ENCODE measurements at regions not wholly inside any gene's neighbourhood (a gene's known extent, or its start where the extent isn't known, plus 50 kb on each side); places are given as distances from the start of the nearest gene placed in this dataset.

DNA sequence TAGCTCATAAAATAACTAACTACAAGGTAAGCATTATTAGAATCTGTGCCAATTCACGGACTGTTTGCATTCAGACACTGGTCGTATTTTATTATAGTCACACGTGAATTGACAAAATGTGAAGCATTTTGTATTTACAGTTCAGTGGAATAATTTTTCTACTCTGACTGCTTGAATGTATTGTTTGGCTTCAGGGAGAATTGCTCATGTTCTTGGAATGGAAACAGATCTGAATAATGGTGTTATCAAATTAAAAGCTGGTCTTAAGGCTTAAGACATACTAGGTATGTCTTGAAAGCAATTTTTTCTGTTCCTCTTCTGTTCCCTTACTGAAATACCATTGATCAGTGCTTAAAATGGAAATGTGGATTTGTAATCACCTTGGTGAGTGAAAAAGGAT is 543.7 kb upstream of the TLE4 start:
- 89% methylated on average over 3 of the region's 3 CpGs for WGBS (ENCODE audit: insufficient coverage)
- Mint-ChIP-seq H3K4me3 (no peak overlapping the region), H3K36me3 (no peaks in the 10 kb centered on the region), H3K9me3 (peaks cover 2 to 3% of the 10 kb centered on the region in 2 donors), H3K27ac (no peak overlapping the region), H3K4me1 (no peaks in the 10 kb centered on the region), H3K27me3 (ENCODE audit: low read depth in 2 of 2) (no peaks in the 10 kb centered on the region)
- DNase-seq: no peak
- H3K9me3 ChIP-seq (ENCODE audit: control insufficient read depth, insufficient read depth, low read length): no peaks in the 10 kb centered on the region
- no peaks in the 10 kb centered on the region for H3K36me3 ChIP-seq (ENCODE audit: control insufficient read depth, insufficient read depth, low read length)
- intact Hi-C loops (cut with micrococcal nuclease): no loop called here
- no peak for ATAC-seq
- no peak overlapping the region for H3K27ac ChIP-seq (ENCODE audit: low read length)
- H3K4me1 ChIP-seq (ENCODE audit: control insufficient read depth, insufficient read depth, low read length): no peaks in the 10 kb centered on the region
- TF ChIP-seq, protein P1, sequence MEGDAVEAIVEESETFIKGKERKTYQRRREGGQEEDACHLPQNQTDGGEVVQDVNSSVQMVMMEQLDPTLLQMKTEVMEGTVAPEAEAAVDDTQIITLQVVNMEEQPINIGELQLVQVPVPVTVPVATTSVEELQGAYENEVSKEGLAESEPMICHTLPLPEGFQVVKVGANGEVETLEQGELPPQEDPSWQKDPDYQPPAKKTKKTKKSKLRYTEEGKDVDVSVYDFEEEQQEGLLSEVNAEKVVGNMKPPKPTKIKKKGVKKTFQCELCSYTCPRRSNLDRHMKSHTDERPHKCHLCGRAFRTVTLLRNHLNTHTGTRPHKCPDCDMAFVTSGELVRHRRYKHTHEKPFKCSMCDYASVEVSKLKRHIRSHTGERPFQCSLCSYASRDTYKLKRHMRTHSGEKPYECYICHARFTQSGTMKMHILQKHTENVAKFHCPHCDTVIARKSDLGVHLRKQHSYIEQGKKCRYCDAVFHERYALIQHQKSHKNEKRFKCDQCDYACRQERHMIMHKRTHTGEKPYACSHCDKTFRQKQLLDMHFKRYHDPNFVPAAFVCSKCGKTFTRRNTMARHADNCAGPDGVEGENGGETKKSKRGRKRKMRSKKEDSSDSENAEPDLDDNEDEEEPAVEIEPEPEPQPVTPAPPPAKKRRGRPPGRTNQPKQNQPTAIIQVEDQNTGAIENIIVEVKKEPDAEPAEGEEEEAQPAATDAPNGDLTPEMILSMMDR (IDR thresholded peaks at IDR 0.05): no peak
- no peak overlapping the region for H3K4me3 ChIP-seq (ENCODE audit: low read length)
- H3K27me3 ChIP-seq (ENCODE audit: control insufficient read depth, insufficient read depth, low read length): no peaks in the 10 kb centered on the region

DNA sequence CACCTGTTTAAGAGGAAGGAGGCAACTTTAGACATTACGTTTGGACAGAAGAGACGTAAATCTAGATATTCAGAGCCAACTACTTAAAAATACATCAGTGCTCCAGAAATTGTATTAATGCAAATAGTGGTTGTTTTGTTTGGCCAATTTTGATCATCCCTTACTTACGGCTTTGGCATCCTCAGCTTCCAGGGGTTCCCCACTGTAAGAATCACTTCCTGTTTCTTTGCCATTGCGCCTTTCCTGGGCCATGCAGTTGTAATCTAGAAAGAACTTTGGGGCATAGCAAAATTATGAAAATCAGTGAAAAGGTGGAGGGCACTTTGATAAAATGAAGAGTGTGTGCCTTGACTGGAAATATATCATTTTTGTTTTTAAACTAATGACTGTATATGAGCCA is 537.2 kb upstream of the TLE4 start:
- Histone ChIP-seq H3K4me1 (ENCODE audit: control insufficient read depth, insufficient read depth, low read length) (no peaks in the 10 kb centered on the region), H3K36me3 (ENCODE audit: control insufficient read depth, insufficient read depth, low read length) (no peaks in the 10 kb centered on the region), H3K4me3 (ENCODE audit: low read length) (no peak overlapping the region), H3K27ac (ENCODE audit: low read length) (no peak overlapping the region), H3K9me3 (ENCODE audit: control insufficient read depth, insufficient read depth, low read length) (no peaks in the 10 kb centered on the region), H3K27me3 (ENCODE audit: control insufficient read depth, insufficient read depth, low read length) (no peaks in the 10 kb centered on the region)
- Mint-ChIP-seq H3K4me1 (no peaks in the 10 kb centered on the region), H3K36me3 (no peaks in the 10 kb centered on the region), H3K27me3 (ENCODE audit: low read depth in 2 of 2) (no peaks in the 10 kb centered on the region), H3K9me3 (peaks cover 7 to 10% of the 10 kb centered on the region in 2 donors), H3K4me3 (no peak overlapping the region), H3K27ac (no peak overlapping the region)
- 58% methylated on average over 2 of the region's 4 CpGs for WGBS (ENCODE audit: insufficient coverage)
- TF ChIP-seq, protein P1 (IDR thresholded peaks at IDR 0.05): no peak
- no peak for ATAC-seq
- DNase-seq: no peak
- intact Hi-C loops (cut with micrococcal nuclease): no loop called here

DNA sequence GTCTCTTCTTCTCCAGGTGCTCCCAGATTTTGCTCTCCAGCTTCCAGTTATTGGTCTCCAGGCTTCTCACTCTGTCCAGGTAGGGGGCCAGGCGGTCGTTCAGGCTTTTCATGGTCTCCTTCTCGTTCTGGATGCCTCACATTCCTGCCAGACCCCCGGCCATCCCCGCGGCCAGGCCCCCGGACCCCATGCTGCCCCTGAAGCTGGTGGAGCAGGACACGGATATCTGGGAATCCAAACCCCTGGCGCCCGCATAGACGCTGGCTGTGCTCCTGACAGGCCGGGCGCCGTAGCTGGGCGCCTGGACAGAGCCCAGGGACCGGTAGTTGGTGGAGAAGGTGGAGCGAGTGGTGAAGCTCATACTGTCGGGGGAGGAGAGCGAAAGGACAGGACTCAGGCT is 534.4 kb upstream of the TLE4 start:
- H3K4me3 Mint-ChIP-seq: no peak overlapping the region
- Histone ChIP-seq H3K4me1 (ENCODE audit: control insufficient read depth, insufficient read depth, low read length) (no peaks in the 10 kb centered on the region), H3K36me3 (ENCODE audit: control insufficient read depth, insufficient read depth, low read length) (no peaks in the 10 kb centered on the region), H3K4me3 (ENCODE audit: low read length) (no peak overlapping the region), H3K27me3 (ENCODE audit: control insufficient read depth, insufficient read depth, low read length) (no peaks in the 10 kb centered on the region), H3K27ac (ENCODE audit: low read length) (no peak overlapping the region), H3K9me3 (ENCODE audit: control insufficient read depth, insufficient read depth, low read length) (no peaks in the 10 kb centered on the region)
- H3K36me3 Mint-ChIP-seq: no peaks in the 10 kb centered on the region
- no peak overlapping the region for H3K27ac Mint-ChIP-seq
- H3K27me3 Mint-ChIP-seq (ENCODE audit: low read depth in 2 of 2): no peaks in the 10 kb centered on the region
- H3K4me1 Mint-ChIP-seq: no peaks in the 10 kb centered on the region
- ATAC-seq: no peak
- peaks cover 7 to 8% of the 10 kb centered on the region in 2 donors for H3K9me3 Mint-ChIP-seq
- intact Hi-C loops (cut with micrococcal nuclease): no loop called here
- WGBS (ENCODE audit: insufficient coverage): 91% methylated on average over 19 of the region's 19 CpGs
- TF ChIP-seq, protein P1 (IDR thresholded peaks at IDR 0.05): no peak
- no peak for DNase-seq

DNA sequence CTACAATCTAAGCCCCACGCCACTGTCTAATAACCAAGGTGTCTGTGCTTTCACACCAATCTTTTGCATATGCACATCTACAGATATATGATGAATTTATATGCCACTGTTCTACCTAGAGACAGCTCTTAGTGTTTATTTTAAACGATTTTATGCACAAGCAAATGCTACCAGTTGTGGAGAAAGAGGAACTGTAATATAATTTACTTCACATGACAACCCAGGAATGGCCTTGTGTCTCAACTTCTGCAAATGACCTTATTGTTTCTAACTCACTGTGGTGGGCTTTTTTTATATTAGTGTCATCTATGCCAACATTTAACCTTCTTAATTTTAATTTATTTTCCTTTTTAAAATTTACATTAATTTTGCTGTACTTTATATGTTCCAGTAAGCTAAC is 531.1 kb upstream of the TLE4 start:
- ATAC-seq (no peak), DNase-seq (no peak)
- intact Hi-C loops (cut with micrococcal nuclease): no loop called here
- TF ChIP-seq, protein P1 (IDR thresholded peaks at IDR 0.05): no peak
- H3K9me3 ChIP-seq (ENCODE audit: control insufficient read depth, insufficient read depth, low read length): no peaks in the 10 kb centered on the region
- H3K27ac ChIP-seq (ENCODE audit: low read length): no peak overlapping the region
- no peak overlapping the region for H3K4me3 Mint-ChIP-seq
- no peaks in the 10 kb centered on the region for H3K27me3 Mint-ChIP-seq (ENCODE audit: low read depth in 2 of 2)
- H3K36me3 ChIP-seq (ENCODE audit: control insufficient read depth, insufficient read depth, low read length): no peaks in the 10 kb centered on the region
- WGBS (ENCODE audit: insufficient coverage): 83% methylated on average over 1 of the region's 2 CpGs
- no peaks in the 10 kb centered on the region for H3K4me1 Mint-ChIP-seq
- H3K9me3 Mint-ChIP-seq: peaks cover 7 to 11% of the 10 kb centered on the region in 2 donors
- no peaks in the 10 kb centered on the region for H3K4me1 ChIP-seq (ENCODE audit: control insufficient read depth, insufficient read depth, low read length)
- no peaks in the 10 kb centered on the region for H3K36me3 Mint-ChIP-seq
- no peaks in the 10 kb centered on the region for H3K27me3 ChIP-seq (ENCODE audit: control insufficient read depth, insufficient read depth, low read length)
- H3K27ac Mint-ChIP-seq: no peak overlapping the region
- H3K4me3 ChIP-seq (ENCODE audit: low read length): no peak overlapping the region
